ENCODE measurements at regions not wholly inside any gene's neighbourhood (a gene's known extent, or its start where the extent isn't known, plus 50 kb on each side); places are given as distances from the start of the nearest gene placed in this dataset.
"Not testable (repeated sequence)": the region's sequence is repeated elsewhere in the genome, so short reads cannot be mapped to it uniquely, and the experiment has no call there.

- no peak for DNase-seq
These were observed 99.0 kb upstream of the TSHZ3 start for GRCh38 chr19:31448221-31448657.

DNA sequence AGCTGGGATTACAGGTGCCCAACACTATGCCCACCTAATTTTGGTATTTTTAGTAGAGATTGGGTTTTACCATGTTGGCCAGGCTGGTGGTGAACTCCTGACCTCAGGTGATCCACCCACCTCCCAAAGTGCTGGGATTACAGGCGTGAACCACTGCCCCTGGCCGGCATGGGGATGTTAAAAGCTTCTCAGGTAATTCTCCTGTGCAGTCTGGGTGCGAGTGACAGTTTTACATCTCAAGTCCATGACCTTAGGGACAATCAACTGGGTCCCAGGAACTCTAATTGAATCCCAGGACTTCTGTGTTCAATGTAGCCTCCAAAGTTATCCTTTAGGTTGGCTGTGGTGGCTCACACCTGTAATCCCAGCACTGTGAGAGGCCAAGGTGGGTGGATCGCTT is 100.1 kb upstream of the TSHZ3 start:
- DNase-seq: no peak

GRCh38 chr19:31450696-31451095 is 101.5 kb upstream of the TSHZ3 start:
- no peak for DNase-seq

DNA sequence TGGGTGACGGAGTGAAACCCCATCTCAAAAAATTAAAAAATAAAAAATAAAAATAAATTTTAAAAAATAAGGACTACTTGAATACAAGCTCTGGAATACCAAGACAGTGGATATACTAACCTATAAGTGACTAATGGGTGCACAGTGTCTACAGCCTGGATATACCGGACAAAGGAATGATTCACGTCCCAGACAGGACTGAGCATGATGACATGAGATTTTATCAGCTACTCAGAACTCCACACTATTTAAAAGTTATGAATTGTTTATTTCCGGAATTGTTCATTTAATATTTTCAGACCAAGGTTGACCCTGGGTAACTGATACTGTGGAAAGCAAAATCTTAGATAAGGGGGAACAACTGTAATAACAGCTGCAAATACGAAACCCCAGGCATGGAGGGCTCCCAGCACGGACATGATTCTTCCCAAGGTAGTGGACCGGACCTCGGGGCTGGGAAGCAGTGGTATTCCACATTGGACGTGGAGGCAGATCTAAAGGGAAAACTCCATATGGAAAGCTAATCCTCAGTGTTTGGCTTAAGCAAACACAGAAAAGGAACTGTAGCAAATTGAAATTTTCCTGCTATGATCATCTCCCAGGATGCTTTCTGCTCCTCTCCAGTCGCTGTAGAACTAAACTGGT is 102.6 kb upstream of the TSHZ3 start:
- no peak for DNase-seq

DNA sequence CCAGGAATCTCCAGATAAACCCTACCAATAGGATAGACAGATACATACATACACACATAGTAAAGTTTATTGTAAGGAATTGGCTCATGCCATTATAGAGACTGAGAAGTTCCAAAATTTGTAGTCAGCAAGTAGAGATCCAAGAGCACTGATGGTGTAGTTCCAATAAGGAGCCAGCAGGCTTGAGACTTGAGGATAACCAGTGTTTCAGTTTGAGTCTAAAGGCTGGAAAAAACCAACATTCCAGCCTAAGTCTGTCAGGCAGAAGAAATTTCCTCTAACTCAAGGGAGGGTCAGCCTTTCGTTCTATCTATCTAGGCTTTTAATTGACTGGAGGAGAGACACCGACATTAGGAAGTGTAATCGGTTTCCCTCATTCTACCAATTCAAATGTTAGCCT is 110.2 kb upstream of the TSHZ3 start:
- DNase-seq: no peak

DNA sequence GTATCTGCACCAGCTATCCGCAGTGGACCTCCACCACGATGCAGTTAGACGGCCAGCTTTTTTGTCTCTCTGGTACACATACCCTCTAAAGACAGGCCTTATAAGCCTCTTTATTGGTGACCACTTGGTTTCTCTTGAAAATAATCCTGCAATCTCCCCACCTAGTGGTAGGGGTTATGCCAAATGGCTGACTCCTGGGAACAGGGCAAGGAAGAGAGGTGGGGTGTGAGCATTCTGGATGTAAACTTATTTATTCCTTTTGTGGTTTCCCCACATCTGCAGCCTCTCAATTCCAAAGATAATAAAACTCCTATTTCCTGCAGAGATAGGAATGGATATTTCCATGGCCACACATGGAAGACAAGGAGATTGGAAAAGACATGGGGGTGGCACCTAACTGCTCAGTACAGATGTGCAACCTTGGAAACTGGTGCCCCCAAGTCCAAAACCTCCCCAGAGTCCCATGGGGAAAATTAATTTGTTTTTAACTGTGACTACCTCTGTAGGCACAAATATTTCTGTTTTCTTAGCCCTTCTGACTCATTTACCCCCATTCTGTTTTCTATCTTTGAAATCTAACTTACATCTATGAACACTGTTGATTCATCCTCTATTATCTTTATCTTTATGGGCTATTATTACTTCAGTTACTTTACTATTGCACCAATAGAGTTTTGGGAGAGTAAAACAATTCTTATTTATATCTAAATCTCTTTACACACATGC is 112.7 kb upstream of the TSHZ3 start:
- no peak for DNase-seq

GRCh38 chr19:31470229-31470939 is 121.1 kb upstream of the TSHZ3 start:
- DNase-seq: no peak

DNA sequence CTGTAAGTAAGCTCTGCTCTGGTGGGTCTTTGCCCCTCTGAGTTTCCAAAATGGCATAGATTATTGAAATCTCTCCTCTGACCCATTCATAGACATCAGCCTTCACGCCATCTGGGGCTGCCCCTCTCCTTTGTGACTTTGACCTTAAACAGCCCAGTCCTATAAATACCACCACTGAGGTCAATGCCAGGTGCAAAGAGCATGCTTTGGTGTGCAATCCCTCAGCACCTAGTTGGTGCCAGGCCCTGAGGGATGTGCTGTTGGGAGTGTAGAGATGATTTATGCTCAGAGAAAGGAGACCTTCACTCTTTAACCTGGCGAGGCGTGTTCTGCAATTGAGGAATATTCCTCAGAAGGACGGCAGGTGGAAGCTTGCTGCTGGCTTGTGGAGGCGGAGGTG is 121.7 kb upstream of the TSHZ3 start:
- DNase-seq: no peak

GRCh38 chr19:31478241-31478640 is 129.0 kb upstream of the TSHZ3 start:
- DNase-seq: no peak

- no peak for DNase-seq
These were observed 134.1 kb upstream of the TSHZ3 start for GRCh38 chr19:31483226-31483857.

DNA sequence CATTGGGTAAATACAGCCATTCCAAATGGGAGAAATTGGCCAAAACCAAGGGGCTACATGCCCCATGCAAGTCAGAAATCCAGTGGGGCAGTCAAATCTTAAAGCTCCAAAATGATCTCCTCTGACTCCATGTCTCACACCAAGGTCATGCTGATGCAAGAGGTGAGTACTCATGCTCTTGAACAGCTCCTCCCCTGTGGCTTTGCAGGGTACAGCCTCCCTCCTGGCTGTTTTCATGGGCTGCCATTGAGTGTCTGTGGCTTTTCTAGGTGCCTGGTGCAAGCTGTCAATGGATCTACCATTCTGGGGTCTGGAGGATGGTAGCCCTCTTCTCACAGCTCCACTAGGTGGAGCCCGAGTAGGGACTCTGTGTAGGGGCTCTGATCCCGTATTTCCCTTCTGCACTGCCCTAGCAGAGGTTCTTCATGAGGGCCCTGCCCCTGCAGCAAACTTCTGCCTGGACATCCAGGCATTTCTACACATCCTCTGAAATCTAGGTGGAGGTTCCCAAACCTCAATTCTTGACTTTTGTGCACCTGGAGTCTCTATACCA is 135.7 kb upstream of the TSHZ3 start:
- not testable (repeated sequence) for DNase-seq

GRCh38 chr19:31485472-31485871 is 136.2 kb upstream of the TSHZ3 start:
- DNase-seq: no peak

DNA sequence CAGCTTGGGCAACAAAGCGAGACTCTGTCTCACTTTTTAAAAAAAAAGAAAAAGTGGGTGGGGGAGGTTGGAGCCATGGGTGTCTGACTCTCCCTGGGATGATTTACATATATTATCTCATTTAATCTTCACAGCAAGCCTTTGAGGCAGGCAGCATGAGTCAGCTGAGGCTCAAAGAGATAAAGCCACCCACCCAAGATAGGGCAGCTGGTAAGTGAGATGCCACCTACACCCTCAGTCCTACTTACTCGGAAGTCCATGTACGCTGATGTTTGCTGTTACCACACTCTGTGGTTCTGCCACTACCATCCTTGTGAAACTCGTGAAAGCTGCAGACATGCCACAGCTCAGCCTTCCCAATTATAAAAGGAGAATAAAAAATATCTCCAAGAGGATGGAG is 142.0 kb upstream of the TSHZ3 start:
- no peak for DNase-seq

GRCh38 chr19:31492050-31492449 is 142.8 kb upstream of the TSHZ3 start:
- no peak for DNase-seq

DNA sequence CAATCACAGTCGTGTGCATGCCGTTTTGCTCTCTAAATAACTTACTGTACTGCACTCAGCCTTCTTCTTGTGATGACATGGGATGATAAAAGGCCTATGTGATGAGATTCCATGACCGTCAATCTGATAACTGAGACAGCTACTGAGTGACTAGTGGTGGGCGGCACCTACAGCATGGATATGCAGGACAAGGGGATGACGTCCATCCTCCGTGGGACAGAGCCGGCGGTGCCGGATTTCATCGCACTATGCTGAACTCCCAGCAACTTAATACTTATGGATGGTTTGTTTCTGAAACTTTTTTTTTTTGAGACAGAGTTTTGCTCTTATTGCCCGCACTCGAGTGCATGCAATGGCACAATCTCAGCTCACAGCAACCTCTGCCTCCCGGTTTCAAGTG is 146.8 kb upstream of the TSHZ3 start:
- DNase-seq: no peak

DNA sequence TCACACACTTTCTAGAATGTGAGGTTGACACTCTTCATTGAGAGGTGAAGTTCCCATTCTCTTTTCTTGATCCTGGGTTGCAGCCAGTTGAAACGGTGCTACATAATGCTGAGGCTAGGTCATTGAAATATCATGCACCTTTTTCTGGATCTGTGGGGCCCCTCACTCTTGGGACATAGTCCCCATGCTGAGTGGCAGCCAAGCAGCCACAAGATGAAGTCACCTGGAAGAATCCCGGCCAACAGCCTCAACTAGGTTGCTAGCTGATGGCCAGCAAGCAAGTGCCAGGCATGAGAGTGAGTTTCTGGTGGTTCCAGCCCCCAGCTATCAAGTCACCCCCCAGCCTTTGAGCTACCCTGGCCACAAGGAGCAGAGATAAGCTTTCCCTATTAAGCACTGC is 148.5 kb upstream of the TSHZ3 start:
- DNase-seq: no peak

GRCh38 chr19:31498781-31499180 is 149.5 kb upstream of the TSHZ3 start:
- DNase-seq: no peak

GRCh38 chr19:31499281-31500196 is 150.3 kb upstream of the TSHZ3 start:
- no peak for DNase-seq

DNA sequence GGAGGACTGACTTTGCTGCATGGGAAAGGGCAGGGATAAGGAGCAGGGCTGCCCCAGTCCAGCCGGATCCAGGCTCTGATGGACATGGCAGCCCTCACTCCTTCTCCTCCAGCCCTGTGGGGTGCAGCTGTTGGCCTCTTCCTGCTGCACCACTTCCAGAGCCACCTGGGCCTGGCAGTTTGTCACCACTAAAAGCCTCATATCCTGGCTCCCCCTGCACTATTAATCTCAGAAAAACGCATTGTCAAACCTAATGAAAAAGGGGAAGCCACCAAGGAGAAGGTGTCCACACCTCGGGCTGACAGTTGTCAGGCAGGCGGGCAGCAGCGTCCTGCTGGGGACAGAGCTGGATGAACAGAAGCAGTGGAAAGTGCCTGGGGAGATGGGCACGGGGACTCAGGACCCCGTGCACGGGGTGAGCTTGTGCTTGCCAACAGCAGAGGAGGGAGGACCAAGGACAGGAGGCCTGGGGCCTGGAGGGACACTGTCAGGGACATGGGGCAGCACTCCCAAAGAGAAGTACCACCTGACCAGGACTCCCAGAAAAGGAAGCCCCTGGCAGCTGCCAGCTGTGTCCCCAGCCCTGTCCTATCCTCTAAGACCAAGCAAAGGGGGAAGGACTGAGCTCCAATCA is 151.1 kb upstream of the TSHZ3 start:
- DNase-seq: no peak

DNA sequence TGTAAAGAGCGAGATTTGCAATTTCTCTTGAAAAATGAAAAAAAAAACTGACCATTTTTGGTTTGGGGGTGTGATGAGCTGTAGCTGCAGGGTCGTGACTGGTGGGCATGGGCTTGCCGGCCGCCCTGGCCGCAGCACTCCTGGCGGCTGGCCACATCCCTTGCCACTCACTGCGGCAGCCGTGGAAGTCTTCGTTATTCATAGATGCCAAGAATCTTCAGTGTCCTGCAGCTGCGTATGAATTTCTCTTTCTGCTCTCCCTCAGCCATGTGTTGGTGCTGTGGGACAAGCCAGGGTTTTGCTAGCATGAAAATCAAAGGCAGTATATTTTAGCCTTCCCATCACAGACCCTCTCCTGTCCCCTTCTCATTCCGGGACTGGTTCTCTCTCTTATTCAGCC is 151.7 kb upstream of the TSHZ3 start:
- no peak for DNase-seq

DNA sequence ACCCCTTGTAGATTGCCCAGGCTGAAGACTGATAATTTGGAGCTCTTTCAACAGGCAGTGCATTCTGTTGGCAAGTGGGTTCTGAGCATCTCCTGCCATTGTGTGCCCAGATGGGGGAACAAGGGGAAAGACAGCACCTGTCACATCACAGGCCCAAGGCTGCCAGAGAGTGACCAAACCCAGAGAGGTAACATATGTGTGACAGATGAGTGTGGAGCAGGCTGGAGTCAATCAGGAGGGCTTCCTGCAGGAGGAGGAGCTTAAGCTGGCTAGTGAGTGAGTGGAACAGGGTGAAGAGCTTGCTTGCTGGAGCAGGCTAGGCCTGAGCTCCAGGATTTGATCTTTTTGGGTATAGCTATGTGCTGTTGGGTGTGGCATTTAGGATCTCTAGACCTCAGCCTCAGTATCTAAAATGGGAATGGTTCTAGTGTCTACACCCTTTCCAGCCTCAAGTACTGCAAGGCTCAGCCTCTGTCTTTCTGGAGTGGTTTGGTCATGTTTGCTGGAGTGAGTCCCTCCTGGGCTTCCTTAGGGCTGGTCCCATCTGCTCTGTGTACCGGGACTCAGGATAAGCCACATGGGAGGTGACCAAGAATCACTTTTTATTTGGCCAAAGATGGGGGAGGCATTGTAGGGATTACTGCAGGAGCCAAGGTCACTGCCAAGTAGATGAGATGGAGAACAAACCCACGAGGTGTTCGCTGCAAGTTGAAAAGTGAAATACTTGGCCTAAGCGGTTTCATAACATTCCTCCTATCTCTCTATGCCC is 152.4 kb upstream of the TSHZ3 start:
- DNase-seq: no peak

Data from activated CD4-positive, alpha-beta T cell treated with anti-CD3 and anti-CD28 coated beads, Interleukin-2, amount 50 U/mL, for 48 hours (primary cell).